Gastrocnemius medialis (tissue), 4 donors: ENCODE measurements at regions not wholly inside any gene's neighbourhood (a gene's known extent, or its start where the extent isn't known, plus 50 kb on each side); places are given as distances from the start of the nearest gene placed in this dataset.

Experiments used
- ATAC-seq, 2 donors: fragments of 150-250 bp; one replicate each; pipeline ENCODE4 v1.9.1; 2016
- DNase-seq, 2 donors: peaks; one replicate each; pipeline ENCODE4 v3.0.0-alpha.2; 2019
- H3K27ac ChIP-seq, 4 donors: fragments of 200-600 bp; sonication (generic); 1 replicate in 1 of 4; 2 replicates in 3 of 4; pipeline ENCODE4 v1.5.1; 2016 to 2018; ENCODE audit warnings: mild to moderate bottlenecking in 2 of 4, moderate library complexity in 1 of 4
- H3K27me3 ChIP-seq, 3 donors: fragments of 200-600 bp; sonication (generic) in 2 of 3; 1 replicate in 1 of 3; 2 replicates in 2 of 3; pipeline versions ENCODE4 v1.5.1 to v1.6.0; 2016 to 2019; ENCODE audit warnings: mild to moderate bottlenecking in 1 of 3, moderate library complexity in 1 of 3
- H3K36me3 ChIP-seq, 2 donors: fragments of 200-600 bp; sonication (generic) in 1 of 2; one replicate each; pipeline ENCODE4 v1.5.1; 2017 to 2018
- H3K4me1 ChIP-seq, 2 donors: fragments of 200-600 bp; sonication (generic) in 1 of 2; one replicate each; pipeline ENCODE4 v1.5.1; 2016 to 2017; ENCODE audit warnings: mild to moderate bottlenecking in 2 of 2
- H3K4me3 ChIP-seq, 4 donors: fragments of 200-600 bp; sonication (generic) in 3 of 4; 1 replicate in 1 of 4; 2 replicates in 3 of 4; pipeline ENCODE4 v1.5.1; 2016 to 2019; ENCODE audit warnings: mild to moderate bottlenecking in 2 of 4
- H3K9me3 ChIP-seq, 3 donors: fragments of 200-600 bp; sonication (generic) in 2 of 3; 1 replicate in 1 of 3; 2 replicates in 2 of 3; pipeline ENCODE4 v1.5.1; 2016 to 2019
- CTCF ChIP-seq, 5 experiments: fragments of 450-650 bp in 3 of 5; fragments of 200-600 bp in 2 of 5; sonication (generic) in 2 of 5; IDR thresholded peaks in 4 of 5; conservative IDR thresholded peaks in 1 of 5; 1 replicate in 4 of 5; 2 replicates in 1 of 5; pipeline ENCODE4 v1.5.1; 2016 to 2019; ENCODE audit warnings: antibody characterized with exemption in 5 of 5, mild to moderate bottlenecking in 3 of 5, moderate library complexity in 3 of 5
- POLR2A ChIP-seq, 2 donors: fragments of 450-650 bp; IDR thresholded peaks; one replicate each; pipeline ENCODE4 v1.6.1; 2017; ENCODE audit warnings: antibody characterized with exemption in 2 of 2, mild to moderate bottlenecking in 2 of 2, moderate library complexity in 2 of 2
- in situ Hi-C, 4 donors: fragments of 200-750 bp; cut with MboI; loops; one replicate each; pipeline versions ENCODE4 v1.15.0 to v1.8.0; 2017; ENCODE audit warnings: low sequenced_read_pairs in 4 of 4
- intact Hi-C: fragments of 100-400 bp; cut with DNase I; formaldehyde crosslinking; loops from one replicate; pipeline ENCODE4 v1.15.1; 2023; ENCODE audit warnings: low total_unique reads

GRCh38 chr1:19010503-19010902, 54.0 kb upstream of the IFFO2 start:
- Histone ChIP-seq H3K27me3 (no peaks in the 10 kb centered on the region), H3K4me1 (no peaks in the 10 kb centered on the region), H3K9me3 (no peaks in the 10 kb centered on the region), H3K36me3 (no peaks in the 10 kb centered on the region), H3K27ac (no peak overlapping the region), H3K4me3 (no peak overlapping the region)
- in situ Hi-C loops: no loop called here
- intact Hi-C loops: no loop called here
- ATAC-seq (no peak), DNase-seq (no peak)
- TF ChIP-seq CTCF (IDR thresholded peaks at IDR 0.05 in 4 of 5, conservative IDR thresholded peaks at IDR 0.05 in 1 of 5) (no peak), POLR2A (IDR thresholded peaks at IDR 0.05) (no peak)

- ATAC-seq (no peak), DNase-seq (no peak)
- intact Hi-C loops: no loop called here
- in situ Hi-C loops: no loop called here
- Histone ChIP-seq H3K27ac (no peak overlapping the region), H3K27me3 (no peaks in the 10 kb centered on the region), H3K36me3 (no peaks in the 10 kb centered on the region), H3K4me3 (no peak overlapping the region), H3K9me3 (no peaks in the 10 kb centered on the region), H3K4me1 (no peaks in the 10 kb centered on the region)
- no peak for TF ChIP-seq POLR2A (IDR thresholded peaks at IDR 0.05)
- TF ChIP-seq CTCF (IDR thresholded peaks at IDR 0.05 in 4 of 5, conservative IDR thresholded peaks at IDR 0.05 in 1 of 5): no peak
Observed at GRCh38 chr1:19009882-19010321, 53.4 kb upstream of the IFFO2 start.

GRCh38 chr1:19009126-19009881, 52.8 kb upstream of the IFFO2 start:
- in situ Hi-C loops: no loop called here
- ATAC-seq: no peak
- Histone ChIP-seq H3K4me1 (no peaks in the 10 kb centered on the region), H3K27ac (no peak overlapping the region), H3K36me3 (no peaks in the 10 kb centered on the region), H3K9me3 (no peaks in the 10 kb centered on the region), H3K27me3 (no peaks in the 10 kb centered on the region), H3K4me3 (no peak overlapping the region)
- intact Hi-C loops: no loop called here
- TF ChIP-seq CTCF (IDR thresholded peaks at IDR 0.05 in 4 of 5, conservative IDR thresholded peaks at IDR 0.05 in 1 of 5) (no peak), POLR2A (IDR thresholded peaks at IDR 0.05) (no peak)
- DNase-seq: no peak

GRCh38 chr1:19007491-19008441, 51.3 kb upstream of the IFFO2 start:
- no peaks in the 10 kb centered on the region for H3K27me3 ChIP-seq
- H3K4me3 ChIP-seq: no peak overlapping the region
- no peaks in the 10 kb centered on the region for H3K4me1 ChIP-seq
- no peaks in the 10 kb centered on the region for H3K9me3 ChIP-seq
- TF ChIP-seq POLR2A (IDR thresholded peaks at IDR 0.05) (no peak), CTCF (IDR thresholded peaks at IDR 0.05 in 4 of 5, conservative IDR thresholded peaks at IDR 0.05 in 1 of 5) (no peak)
- no peak overlapping the region for H3K27ac ChIP-seq
- in situ Hi-C loops (no loop called here), intact Hi-C loops (no loop called here)
- DNase-seq (no peak), ATAC-seq (no peak)
- H3K36me3 ChIP-seq: no peaks in the 10 kb centered on the region
